C4-2B (cell line): ENCODE measurements at regions not wholly inside any gene's neighbourhood (a gene's known extent, or its start where the extent isn't known, plus 50 kb on each side); places are given as distances from the start of the nearest gene placed in this dataset.
"Not testable (repeated sequence)": the region's sequence is repeated elsewhere in the genome, so short reads cannot be mapped to it uniquely, and the experiment has no call there.

ENCODE experiments used
- CTCF ChIP-seq: fragments of 450-650 bp; conservative IDR thresholded peaks from 2 replicates; pipeline ENCODE4 v1.5.1; 2017; ENCODE audit warnings: mild to moderate bottlenecking
- ZFX ChIP-seq: fragments of 450-650 bp; IDR thresholded peaks from 2 replicates; pipeline ENCODE4 v1.6.1; 2017

- not testable (repeated sequence) for TF ChIP-seq CTCF, ZFX
These were observed 160.2 kb downstream of the LAT start for GRCh38 chr16:29145086-29145485.
